Left ventricle myocardium inferior (tissue), 1 donor: ENCODE measurements at regions not wholly inside any gene's neighbourhood (a gene's known extent, or its start where the extent isn't known, plus 50 kb on each side); places are given as distances from the start of the nearest gene placed in this dataset.
"Not testable (repeated sequence)": the region's sequence is repeated elsewhere in the genome, so short reads cannot be mapped to it uniquely, and the experiment has no call there.

Experiments used
- DNase-seq: peaks from one replicate; pipeline ENCODE4 v3.0.0-alpha.2; 2020
- H3K27ac ChIP-seq: fragments of 200-600 bp; replicated peaks from 2 replicates; pipeline ENCODE4 v1.8.0; 2021
- H3K27me3 ChIP-seq: fragments of 200-600 bp; 2 replicates; pipeline ENCODE4 v1.8.0; 2021; ENCODE audit warnings: low read depth
- H3K36me3 ChIP-seq: fragments of 200-600 bp; 2 replicates; pipeline ENCODE4 v1.8.0; 2021
- H3K4me1 ChIP-seq: fragments of 200-600 bp; 2 replicates; pipeline ENCODE4 v1.8.0; 2021
- H3K4me3 ChIP-seq: fragments of 200-600 bp; 2 replicates; pipeline ENCODE4 v1.8.0; 2021; ENCODE audit warnings: mild to moderate bottlenecking, moderate library complexity
- H3K9me3 ChIP-seq: fragments of 200-600 bp; replicated peaks from 2 replicates; pipeline ENCODE4 v1.8.0; 2021
- CTCF ChIP-seq: fragments of 200-600 bp; IDR thresholded peaks from 2 replicates; pipeline ENCODE4 v1.8.0; 2021; ENCODE audit warnings: antibody characterized with exemption, mild to moderate bottlenecking, borderline replicate concordance
- intact Hi-C: fragments of 100-400 bp; cut with micrococcal nuclease; formaldehyde crosslinking; loops from one replicate; pipeline ENCODE4 v1.11.0; 2022
- donor health status: DM: no; HTN: yes; CAD: no; lungs with severe emphysema.

GRCh38 chrX:98231003-98231402, 1347.3 kb downstream of the RPA4 start:
- Histone ChIP-seq H3K4me3 (no peak overlapping the region), H3K4me1 (no peaks in the 10 kb centered on the region), H3K9me3 (no peaks in the 10 kb centered on the region), H3K36me3 (no peaks in the 10 kb centered on the region), H3K27ac (no peak overlapping the region), H3K27me3 (no peaks in the 10 kb centered on the region)
- DNase-seq = no peak
- no peak for TF ChIP-seq CTCF
- intact Hi-C loops = no loop called here

- intact Hi-C loops, H3K4me3 ChIP-seq, H3K27ac ChIP-seq, DNase-seq, H3K27me3 ChIP-seq, H3K4me1 ChIP-seq, H3K36me3 ChIP-seq, H3K9me3 ChIP-seq: not testable (repeated sequence)
Observed at GRCh38 chrX:98240061-98240460, 1356.4 kb downstream of the RPA4 start.

- TF ChIP-seq CTCF = no peak
- Histone ChIP-seq H3K4me3 (no peak overlapping the region), H3K27me3 (no peaks in the 10 kb centered on the region), H3K36me3 (no peaks in the 10 kb centered on the region), H3K27ac (no peak overlapping the region), H3K4me1 (no peaks in the 10 kb centered on the region), H3K9me3 (no peaks in the 10 kb centered on the region)
- DNase-seq = no peak
- intact Hi-C loops = no loop called here
Observed at GRCh38 chrX:98263135-98263534, 1379.4 kb downstream of the RPA4 start.

GRCh38 chrX:98289726-98290125, 1406.0 kb downstream of the RPA4 start:
- Histone ChIP-seq H3K4me1 (no peaks in the 10 kb centered on the region), H3K27ac (no peak overlapping the region), H3K9me3 (no peaks in the 10 kb centered on the region), H3K27me3 (no peaks in the 10 kb centered on the region), H3K4me3 (no peak overlapping the region), H3K36me3 (no peaks in the 10 kb centered on the region)
- TF ChIP-seq CTCF = no peak
- intact Hi-C loops = no loop called here
- DNase-seq = no peak

- H3K9me3 ChIP-seq = no peaks in the 10 kb centered on the region
Observed at GRCh38 chrX:98294310-98294709, 1410.6 kb downstream of the RPA4 start.

GRCh38 chrX:98296129-98296528, 1412.4 kb downstream of the RPA4 start:
- TF ChIP-seq CTCF = no peak
- Histone ChIP-seq H3K4me1 (no peaks in the 10 kb centered on the region), H3K27me3 (no peaks in the 10 kb centered on the region), H3K27ac (no peak overlapping the region), H3K4me3 (no peak overlapping the region), H3K36me3 (no peaks in the 10 kb centered on the region), H3K9me3 (no peaks in the 10 kb centered on the region)
- intact Hi-C loops = no loop called here
- DNase-seq = no peak

More at GRCh38 chrX:98294310-98294709, 1410.6 kb downstream of the RPA4 start:
- no peak overlapping the region for H3K4me3 ChIP-seq
- H3K27me3 ChIP-seq = no peaks in the 10 kb centered on the region
- no peaks in the 10 kb centered on the region for H3K4me1 ChIP-seq
- intact Hi-C loops = no loop called here
- H3K27ac ChIP-seq = no peak overlapping the region
- no peak for TF ChIP-seq CTCF
- DNase-seq = no peak
- no peaks in the 10 kb centered on the region for H3K36me3 ChIP-seq
